AG20443 (cell line): ENCODE measurements at regions not wholly inside any gene's neighbourhood (a gene's known extent, or its start where the extent isn't known, plus 50 kb on each side); places are given as distances from the start of the nearest gene placed in this dataset.
"Not testable (repeated sequence)": the region's sequence is repeated elsewhere in the genome, so short reads cannot be mapped to it uniquely, and the experiment has no call there.

Experiments
- DNase-seq: peaks from one replicate; pipeline ENCODE4 v3.0.0; 2012; ENCODE audit warnings: low spot score, mixed read lengths

- no peak for DNase-seq
Measured at GRCh38 chr16:5207001-5207523, 109.5 kb upstream of the EEF2KMT start.

- no peak for DNase-seq
Measured at GRCh38 chr16:5206331-5206990, 108.9 kb upstream of the EEF2KMT start.

- DNase-seq: no peak
Measured at GRCh38 chr16:5205361-5206040, 107.9 kb upstream of the EEF2KMT start.

GRCh38 chr16:5203675-5204074, 106.1 kb upstream of the EEF2KMT start:
- DNase-seq: not testable (repeated sequence)

- no peak for DNase-seq
Measured at GRCh38 chr16:5200123-5200522, 102.5 kb upstream of the EEF2KMT start.

- DNase-seq: no peak
Measured at GRCh38 chr16:5196204-5196603, 98.6 kb upstream of the EEF2KMT start.

GRCh38 chr16:5193861-5194260, 96.3 kb upstream of the EEF2KMT start:
- no peak for DNase-seq

GRCh38 chr16:5188989-5189352, 91.4 kb upstream of the EEF2KMT start:
- DNase-seq: no peak

GRCh38 chr16:5188318-5188988, 90.9 kb upstream of the EEF2KMT start:
- DNase-seq: no peak

- DNase-seq: no peak
Measured at GRCh38 chr16:5187402-5187952, 89.9 kb upstream of the EEF2KMT start.

GRCh38 chr16:5186381-5186903, 88.8 kb upstream of the EEF2KMT start:
- no peak for DNase-seq

- no peak for DNase-seq
Measured at GRCh38 chr16:5176505-5176904, 78.9 kb upstream of the EEF2KMT start.

GRCh38 chr16:5175266-5175665, 77.7 kb upstream of the EEF2KMT start:
- no peak for DNase-seq

GRCh38 chr16:5166486-5166885, 68.9 kb upstream of the EEF2KMT start:
- no peak for DNase-seq

GRCh38 chr16:5165429-5165828, 67.8 kb upstream of the EEF2KMT start:
- not testable (repeated sequence) for DNase-seq

GRCh38 chr16:5162801-5163200, 65.2 kb upstream of the EEF2KMT start:
- DNase-seq: not testable (repeated sequence)

GRCh38 chr16:5161888-5162287, 64.3 kb upstream of the EEF2KMT start:
- DNase-seq: not testable (repeated sequence)

- DNase-seq: not testable (repeated sequence)
Measured at GRCh38 chr16:5160010-5160409, 62.4 kb upstream of the EEF2KMT start.

- DNase-seq: not testable (repeated sequence)
Measured at GRCh38 chr16:5159537-5159936, 61.9 kb upstream of the EEF2KMT start.

- DNase-seq: no peak
Measured at GRCh38 chr16:5158494-5158893, 60.9 kb upstream of the EEF2KMT start.

GRCh38 chr16:5156486-5156885, 58.9 kb upstream of the EEF2KMT start:
- DNase-seq: not testable (repeated sequence)

- not testable (repeated sequence) for DNase-seq
Measured at GRCh38 chr16:5154006-5154405, 56.4 kb upstream of the EEF2KMT start.
